Liver (tissue), 3 donors: ENCODE measurements at regions not wholly inside any gene's neighbourhood (a gene's known extent, or its start where the extent isn't known, plus 50 kb on each side); places are given as distances from the start of the nearest gene placed in this dataset.

Experiments used
- JUND ChIP-seq, 2 donors: IDR thresholded peaks; 2 replicates each; pipeline ENCODE4 v1.6.1; 2016; ENCODE audit warnings: antibody characterized with exemption in 2 of 2
- RAD21 ChIP-seq, 2 donors: IDR thresholded peaks; 2 replicates each; pipeline ENCODE4 v1.6.1; 2016; ENCODE audit warnings: antibody characterized with exemption in 2 of 2, mild to moderate bottlenecking in 2 of 2
- TF ChIP-seq, protein P1 (sequence below): fragments of 150-350 bp; IDR thresholded peaks from 2 replicates; pipeline ENCODE4 v1.5.1; 2017; ENCODE audit warnings: improper control_type of control experiment, low read depth, low read length; ENCODE audit not compliant: missing input control
- TF ChIP-seq, protein P2 (sequence below): IDR thresholded peaks from 2 replicates; pipeline ENCODE4 v1.6.1; 2016; ENCODE audit warnings: antibody characterized with exemption, mild to moderate bottlenecking
- donor health status: healthy.
- donor health status: healthy.

DNA sequence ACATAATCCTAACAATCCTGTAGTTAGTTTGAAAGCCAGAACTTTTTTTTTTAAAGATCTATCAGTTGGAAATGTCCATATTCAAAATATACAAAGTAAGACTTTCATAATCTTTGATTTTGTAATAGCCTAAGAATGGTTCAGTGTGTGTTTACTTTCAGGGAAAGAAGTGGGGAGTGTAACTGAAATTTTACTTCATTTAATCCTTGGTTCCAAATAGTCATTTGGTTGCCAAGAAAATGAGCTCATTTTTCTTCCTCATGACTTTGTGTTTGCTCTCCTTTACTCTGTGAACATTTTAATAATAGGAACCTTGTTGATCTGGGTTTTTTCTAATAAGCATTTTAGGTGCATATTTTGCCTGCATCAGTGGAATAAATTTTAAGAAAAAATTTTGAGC lies 278.8 kb downstream of the SLITRK6 start:
- TF ChIP-seq, protein P1, sequence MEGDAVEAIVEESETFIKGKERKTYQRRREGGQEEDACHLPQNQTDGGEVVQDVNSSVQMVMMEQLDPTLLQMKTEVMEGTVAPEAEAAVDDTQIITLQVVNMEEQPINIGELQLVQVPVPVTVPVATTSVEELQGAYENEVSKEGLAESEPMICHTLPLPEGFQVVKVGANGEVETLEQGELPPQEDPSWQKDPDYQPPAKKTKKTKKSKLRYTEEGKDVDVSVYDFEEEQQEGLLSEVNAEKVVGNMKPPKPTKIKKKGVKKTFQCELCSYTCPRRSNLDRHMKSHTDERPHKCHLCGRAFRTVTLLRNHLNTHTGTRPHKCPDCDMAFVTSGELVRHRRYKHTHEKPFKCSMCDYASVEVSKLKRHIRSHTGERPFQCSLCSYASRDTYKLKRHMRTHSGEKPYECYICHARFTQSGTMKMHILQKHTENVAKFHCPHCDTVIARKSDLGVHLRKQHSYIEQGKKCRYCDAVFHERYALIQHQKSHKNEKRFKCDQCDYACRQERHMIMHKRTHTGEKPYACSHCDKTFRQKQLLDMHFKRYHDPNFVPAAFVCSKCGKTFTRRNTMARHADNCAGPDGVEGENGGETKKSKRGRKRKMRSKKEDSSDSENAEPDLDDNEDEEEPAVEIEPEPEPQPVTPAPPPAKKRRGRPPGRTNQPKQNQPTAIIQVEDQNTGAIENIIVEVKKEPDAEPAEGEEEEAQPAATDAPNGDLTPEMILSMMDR = no peak
- TF ChIP-seq, protein P2, sequence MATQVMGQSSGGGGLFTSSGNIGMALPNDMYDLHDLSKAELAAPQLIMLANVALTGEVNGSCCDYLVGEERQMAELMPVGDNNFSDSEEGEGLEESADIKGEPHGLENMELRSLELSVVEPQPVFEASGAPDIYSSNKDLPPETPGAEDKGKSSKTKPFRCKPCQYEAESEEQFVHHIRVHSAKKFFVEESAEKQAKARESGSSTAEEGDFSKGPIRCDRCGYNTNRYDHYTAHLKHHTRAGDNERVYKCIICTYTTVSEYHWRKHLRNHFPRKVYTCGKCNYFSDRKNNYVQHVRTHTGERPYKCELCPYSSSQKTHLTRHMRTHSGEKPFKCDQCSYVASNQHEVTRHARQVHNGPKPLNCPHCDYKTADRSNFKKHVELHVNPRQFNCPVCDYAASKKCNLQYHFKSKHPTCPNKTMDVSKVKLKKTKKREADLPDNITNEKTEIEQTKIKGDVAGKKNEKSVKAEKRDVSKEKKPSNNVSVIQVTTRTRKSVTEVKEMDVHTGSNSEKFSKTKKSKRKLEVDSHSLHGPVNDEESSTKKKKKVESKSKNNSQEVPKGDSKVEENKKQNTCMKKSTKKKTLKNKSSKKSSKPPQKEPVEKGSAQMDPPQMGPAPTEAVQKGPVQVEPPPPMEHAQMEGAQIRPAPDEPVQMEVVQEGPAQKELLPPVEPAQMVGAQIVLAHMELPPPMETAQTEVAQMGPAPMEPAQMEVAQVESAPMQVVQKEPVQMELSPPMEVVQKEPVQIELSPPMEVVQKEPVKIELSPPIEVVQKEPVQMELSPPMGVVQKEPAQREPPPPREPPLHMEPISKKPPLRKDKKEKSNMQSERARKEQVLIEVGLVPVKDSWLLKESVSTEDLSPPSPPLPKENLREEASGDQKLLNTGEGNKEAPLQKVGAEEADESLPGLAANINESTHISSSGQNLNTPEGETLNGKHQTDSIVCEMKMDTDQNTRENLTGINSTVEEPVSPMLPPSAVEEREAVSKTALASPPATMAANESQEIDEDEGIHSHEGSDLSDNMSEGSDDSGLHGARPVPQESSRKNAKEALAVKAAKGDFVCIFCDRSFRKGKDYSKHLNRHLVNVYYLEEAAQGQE = no peak
- TF ChIP-seq JUND (IDR thresholded peaks at IDR 0.05) (no peak), RAD21 (IDR thresholded peaks at IDR 0.05) (no peak)
